ENCODE measurements at regions not wholly inside any gene's neighbourhood (a gene's known extent, or its start where the extent isn't known, plus 50 kb on each side); places are given as distances from the start of the nearest gene placed in this dataset.

GRCh38 chr9:30713243-30713642, 1671.2 kb upstream of the ACO1 start (continued):
- no peak for TF ChIP-seq ZNF282 (IDR thresholded peaks at IDR 0.05; ENCODE audit: partially characterized antibody)
- TF ChIP-seq, protein P1, sequence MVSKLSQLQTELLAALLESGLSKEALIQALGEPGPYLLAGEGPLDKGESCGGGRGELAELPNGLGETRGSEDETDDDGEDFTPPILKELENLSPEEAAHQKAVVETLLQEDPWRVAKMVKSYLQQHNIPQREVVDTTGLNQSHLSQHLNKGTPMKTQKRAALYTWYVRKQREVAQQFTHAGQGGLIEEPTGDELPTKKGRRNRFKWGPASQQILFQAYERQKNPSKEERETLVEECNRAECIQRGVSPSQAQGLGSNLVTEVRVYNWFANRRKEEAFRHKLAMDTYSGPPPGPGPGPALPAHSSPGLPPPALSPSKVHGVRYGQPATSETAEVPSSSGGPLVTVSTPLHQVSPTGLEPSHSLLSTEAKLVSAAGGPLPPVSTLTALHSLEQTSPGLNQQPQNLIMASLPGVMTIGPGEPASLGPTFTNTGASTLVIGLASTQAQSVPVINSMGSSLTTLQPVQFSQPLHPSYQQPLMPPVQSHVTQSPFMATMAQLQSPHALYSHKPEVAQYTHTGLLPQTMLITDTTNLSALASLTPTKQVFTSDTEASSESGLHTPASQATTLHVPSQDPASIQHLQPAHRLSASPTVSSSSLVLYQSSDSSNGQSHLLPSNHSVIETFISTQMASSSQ (IDR thresholded peaks at IDR 0.05; ENCODE audit: low read depth): no peak
- TF ChIP-seq, protein P1 (CRISPR knock-in tag; IDR thresholded peaks at IDR 0.05; ENCODE audit: borderline replicate concordance): peak; percentile 67; the same call in 1 of the 2 replicates
- TF ChIP-seq SOX5 (CRISPR knock-in tag; IDR thresholded peaks at IDR 0.05; ENCODE audit: borderline replicate concordance): peak; percentile 13; the same call in 1 of the 2 replicates
- TF ChIP-seq FOXP1 (IDR thresholded peaks at IDR 0.05): no peak
- no peak for TF ChIP-seq FOXP1 (CRISPR knock-in tag; IDR thresholded peaks at IDR 0.05)
- TF ChIP-seq, protein P2, sequence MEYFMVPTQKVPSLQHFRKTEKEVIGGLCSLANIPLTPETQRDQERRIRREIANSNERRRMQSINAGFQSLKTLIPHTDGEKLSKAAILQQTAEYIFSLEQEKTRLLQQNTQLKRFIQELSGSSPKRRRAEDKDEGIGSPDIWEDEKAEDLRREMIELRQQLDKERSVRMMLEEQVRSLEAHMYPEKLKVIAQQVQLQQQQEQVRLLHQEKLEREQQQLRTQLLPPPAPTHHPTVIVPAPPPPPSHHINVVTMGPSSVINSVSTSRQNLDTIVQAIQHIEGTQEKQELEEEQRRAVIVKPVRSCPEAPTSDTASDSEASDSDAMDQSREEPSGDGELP (IDR thresholded peaks at IDR 0.05; ENCODE audit: borderline replicate concordance, low read depth): no peak
- TF ChIP-seq, protein P3, sequence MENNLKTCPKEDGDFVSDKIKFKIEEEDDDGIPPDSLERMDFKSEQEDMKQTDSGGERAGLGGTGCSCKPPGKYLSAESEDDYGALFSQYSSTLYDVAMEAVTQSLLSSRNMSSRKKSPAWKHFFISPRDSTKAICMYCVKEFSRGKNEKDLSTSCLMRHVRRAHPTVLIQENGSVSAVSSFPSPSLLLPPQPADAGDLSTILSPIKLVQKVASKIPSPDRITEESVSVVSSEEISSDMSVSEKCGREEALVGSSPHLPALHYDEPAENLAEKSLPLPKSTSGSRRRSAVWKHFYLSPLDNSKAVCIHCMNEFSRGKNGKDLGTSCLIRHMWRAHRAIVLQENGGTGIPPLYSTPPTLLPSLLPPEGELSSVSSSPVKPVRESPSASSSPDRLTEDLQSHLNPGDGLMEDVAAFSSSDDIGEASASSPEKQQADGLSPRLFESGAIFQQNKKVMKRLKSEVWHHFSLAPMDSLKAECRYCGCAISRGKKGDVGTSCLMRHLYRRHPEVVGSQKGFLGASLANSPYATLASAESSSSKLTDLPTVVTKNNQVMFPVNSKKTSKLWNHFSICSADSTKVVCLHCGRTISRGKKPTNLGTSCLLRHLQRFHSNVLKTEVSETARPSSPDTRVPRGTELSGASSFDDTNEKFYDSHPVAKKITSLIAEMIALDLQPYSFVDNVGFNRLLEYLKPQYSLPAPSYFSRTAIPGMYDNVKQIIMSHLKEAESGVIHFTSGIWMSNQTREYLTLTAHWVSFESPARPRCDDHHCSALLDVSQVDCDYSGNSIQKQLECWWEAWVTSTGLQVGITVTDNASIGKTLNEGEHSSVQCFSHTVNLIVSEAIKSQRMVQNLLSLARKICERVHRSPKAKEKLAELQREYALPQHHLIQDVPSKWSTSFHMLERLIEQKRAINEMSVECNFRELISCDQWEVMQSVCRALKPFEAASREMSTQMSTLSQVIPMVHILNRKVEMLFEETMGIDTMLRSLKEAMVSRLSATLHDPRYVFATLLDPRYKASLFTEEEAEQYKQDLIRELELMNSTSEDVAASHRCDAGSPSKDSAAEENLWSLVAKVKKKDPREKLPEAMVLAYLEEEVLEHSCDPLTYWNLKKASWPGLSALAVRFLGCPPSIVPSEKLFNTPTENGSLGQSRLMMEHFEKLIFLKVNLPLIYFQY (CRISPR knock-in tag; IDR thresholded peaks at IDR 0.05; ENCODE audit: borderline replicate concordance): no peak
- TF ChIP-seq ZNF329 (CRISPR knock-in tag; IDR thresholded peaks at IDR 0.05; ENCODE audit: low read depth): no peak
- no peak for TF ChIP-seq SAFB2 (CRISPR knock-in tag; IDR thresholded peaks at IDR 0.05; ENCODE audit: borderline replicate concordance, low read depth)
- no peak for TF ChIP-seq RFX1 (IDR thresholded peaks at IDR 0.05)
- 0 out of 2 replicates have a peak, but pooled peaks have one; percentile 20 for TF ChIP-seq TARDBP (CRISPR knock-in tag; IDR thresholded peaks at IDR 0.05)
- TF ChIP-seq RXRB (CRISPR knock-in tag; IDR thresholded peaks at IDR 0.05; ENCODE audit: borderline replicate concordance): peak; percentile 91
- TF ChIP-seq, protein P4, sequence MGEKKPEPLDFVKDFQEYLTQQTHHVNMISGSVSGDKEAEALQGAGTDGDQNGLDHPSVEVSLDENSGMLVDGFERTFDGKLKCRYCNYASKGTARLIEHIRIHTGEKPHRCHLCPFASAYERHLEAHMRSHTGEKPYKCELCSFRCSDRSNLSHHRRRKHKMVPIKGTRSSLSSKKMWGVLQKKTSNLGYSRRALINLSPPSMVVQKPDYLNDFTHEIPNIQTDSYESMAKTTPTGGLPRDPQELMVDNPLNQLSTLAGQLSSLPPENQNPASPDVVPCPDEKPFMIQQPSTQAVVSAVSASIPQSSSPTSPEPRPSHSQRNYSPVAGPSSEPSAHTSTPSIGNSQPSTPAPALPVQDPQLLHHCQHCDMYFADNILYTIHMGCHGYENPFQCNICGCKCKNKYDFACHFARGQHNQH (CRISPR knock-in tag; IDR thresholded peaks at IDR 0.05): no peak
- 0 out of 4 replicates have a peak, but pooled peaks of 1 of the 2 experiments have one; percentile 27 for TF ChIP-seq EP300 (IDR thresholded peaks at IDR 0.05; ENCODE audit: low read depth in 2 of 2, low read length in 2 of 2)
- no peak for TF ChIP-seq EP300 (CRISPR knock-in tag; IDR thresholded peaks at IDR 0.05; ENCODE audit: borderline replicate concordance)
- TF ChIP-seq NCOA2 (CRISPR knock-in tag; IDR thresholded peaks at IDR 0.05): peak; percentile 52; the same call in 1 of the 2 replicates
